ENCODE measurements at regions not wholly inside any gene's neighbourhood (a gene's known extent, or its start where the extent isn't known, plus 50 kb on each side); places are given as distances from the start of the nearest gene placed in this dataset.
"Not testable (repeated sequence)": the region's sequence is repeated elsewhere in the genome, so short reads cannot be mapped to it uniquely, and the experiment has no call there.

DNA sequence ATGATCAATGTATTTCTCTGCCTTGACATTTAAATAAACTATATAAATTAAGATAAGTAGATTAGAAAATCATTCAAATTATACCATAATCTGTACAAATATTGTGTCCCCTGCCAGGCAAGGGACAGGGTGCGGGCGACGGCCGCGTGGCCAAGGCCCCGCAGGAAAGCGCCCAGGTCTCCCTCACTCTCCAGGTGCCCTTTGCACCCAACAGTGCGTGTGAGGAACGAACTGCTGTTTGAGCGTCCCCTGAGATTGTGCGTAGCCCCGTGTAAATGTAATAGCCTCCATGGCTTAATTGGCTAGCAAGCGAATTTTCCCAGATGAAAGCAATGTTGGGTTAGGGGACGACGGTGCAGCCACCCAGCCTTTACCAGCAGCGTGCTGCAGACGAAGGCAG, 161.4 kb downstream of the SYT15 start:
- not testable (repeated sequence) for DNase-seq

DNA sequence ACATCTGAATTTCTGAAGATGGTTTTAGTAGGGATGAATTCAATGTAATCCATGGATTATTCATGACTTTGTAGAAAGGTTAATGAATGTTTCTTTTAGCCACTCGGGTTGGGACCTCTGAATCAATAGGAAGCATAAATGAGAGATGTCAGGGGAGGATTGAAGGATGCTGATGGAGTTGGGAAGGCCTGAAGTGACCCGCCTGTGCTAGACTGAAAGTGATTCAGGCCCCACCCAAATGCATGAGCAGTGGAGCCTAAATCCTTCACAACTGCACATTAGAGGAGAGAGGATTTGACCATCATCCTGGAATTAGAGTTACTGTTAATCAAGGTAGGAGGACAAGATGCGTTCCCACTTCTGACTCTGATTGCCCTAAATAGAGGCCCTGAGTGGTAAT, 162.2 kb upstream of the PTPN20 start:
- DNase-seq = not testable (repeated sequence)

DNA sequence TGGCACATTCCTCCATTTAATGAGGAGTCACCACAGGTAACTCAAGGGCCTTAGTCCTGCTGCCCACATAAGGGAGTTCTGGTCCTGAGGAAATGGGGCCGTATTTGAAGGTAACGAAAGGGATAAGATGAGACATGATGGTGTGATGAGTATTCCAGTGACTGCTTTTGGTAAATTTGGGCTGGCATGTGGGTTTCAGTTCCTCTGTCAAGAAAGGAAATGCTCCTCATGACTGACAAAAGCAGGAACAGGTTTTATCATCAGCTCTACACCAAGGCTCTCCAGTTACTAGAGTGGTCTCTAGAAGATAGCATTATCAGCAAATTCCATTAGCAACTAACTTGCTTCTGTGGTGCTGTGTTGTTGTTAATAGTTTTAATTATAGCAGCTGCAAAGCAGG, 161.8 kb upstream of the PTPN20 start:
- DNase-seq = not testable (repeated sequence)

DNA sequence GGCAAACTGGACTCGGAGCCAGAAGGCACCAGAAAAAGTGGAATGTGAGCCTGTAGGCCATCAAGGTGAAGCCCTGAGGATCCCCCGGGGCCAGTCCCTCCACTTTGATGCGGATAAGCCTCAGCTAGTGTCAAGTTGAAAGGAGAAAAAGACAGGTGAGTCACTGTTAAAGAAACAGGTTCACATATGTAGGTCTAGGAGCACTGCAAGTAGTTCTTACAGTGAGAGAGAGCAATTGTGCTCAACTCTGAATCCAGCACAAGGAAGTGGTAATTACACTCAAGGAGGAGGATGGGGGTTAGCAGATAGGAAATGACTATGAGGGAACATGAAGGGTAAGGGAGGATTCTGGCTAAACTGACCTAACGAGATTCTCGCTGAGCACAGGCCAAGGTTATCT, 157.5 kb upstream of the PTPN20 start:
- not testable (repeated sequence) for DNase-seq

DNA sequence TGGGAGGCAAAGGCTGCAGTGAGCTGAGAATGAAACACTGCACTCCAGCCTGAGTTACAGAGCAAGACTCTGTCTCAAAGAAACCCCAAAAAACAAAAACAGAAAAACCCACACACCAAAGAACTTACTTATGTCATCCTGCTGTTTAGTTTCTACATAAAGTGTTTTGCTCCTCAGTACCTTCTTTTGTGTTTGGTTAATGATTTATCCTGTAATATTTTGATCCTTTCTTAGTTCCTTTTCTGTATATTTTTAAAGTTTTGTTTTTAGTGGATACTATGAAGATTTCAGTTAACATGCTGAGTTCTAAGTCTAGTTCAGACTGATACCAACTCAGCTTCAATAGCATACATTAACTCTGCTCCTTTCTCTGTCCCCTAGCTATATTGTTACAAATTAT, 149.8 kb upstream of the PTPN20 start:
- DNase-seq = not testable (repeated sequence)

DNA sequence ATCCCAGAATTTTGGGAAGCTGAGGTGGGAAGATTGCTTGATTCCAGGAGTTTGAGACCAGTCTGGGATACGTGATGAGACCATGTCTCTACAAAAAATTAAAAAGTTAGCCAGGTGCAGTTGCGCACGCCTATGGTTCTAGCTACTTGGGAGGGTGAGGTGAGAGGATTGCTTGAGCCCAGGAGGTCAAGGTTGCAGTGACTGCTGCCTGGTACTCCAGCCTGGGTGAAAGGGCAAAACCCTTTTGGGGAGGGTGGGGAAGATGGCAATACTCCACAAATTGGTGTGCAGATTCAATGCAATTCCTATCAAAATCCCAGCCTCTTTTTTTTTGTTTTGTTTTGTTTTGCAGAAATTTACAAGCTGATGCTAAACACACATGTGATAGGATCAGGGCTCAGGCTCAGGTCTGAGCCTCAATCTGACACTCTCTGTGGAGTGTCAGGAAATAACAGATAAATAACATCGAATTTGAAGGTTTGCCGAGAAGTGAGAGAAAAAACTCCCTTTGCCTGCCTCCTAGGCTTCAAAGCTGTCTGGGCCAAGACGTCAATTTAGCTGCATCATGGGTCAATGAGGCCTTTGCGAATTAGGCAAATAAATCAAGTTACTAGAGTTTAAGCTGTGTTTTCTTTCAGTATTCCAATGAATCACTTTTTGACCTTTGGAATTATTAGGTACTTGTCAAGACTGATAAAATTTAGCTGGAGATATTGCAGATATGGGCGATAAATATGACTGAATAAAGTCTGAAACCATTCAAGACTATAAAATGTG, 142.5 kb upstream of the PTPN20 start:
- DNase-seq = not testable (repeated sequence)

DNA sequence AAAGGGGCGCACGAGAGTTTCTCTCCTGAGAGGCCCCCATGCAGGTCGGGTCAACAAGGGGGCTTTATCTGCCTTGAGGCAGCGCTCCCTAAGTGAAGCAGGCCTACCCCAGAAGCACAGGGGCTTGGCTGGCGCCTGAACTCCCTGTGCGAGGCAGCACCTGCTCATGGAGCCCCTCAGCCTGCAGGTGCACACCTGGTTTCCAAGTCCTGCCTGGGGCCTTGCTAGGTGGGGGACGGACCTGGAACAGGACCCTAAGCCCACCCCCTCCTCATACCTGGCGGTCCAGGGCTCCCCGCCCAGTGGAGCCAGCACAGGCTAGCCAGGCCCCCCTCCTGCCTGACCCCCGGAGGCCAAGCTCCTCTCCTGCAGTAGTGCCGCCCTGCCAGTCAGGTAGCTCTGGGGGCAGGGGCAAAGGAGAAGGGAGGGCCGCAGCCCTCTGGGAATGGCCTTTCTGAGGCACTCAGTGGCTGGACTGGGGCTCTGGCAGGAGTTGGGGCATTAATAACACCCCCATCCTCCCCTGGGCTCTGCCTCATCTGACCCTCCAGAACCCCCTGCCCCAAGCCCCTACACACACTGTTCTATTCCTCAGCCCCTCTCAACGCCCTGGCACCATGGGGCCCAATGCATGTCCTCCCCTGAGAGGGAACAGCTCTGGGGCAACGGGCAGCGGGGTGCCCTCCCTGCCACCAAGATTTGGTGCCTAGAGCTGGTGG, 137.9 kb upstream of the PTPN20 start:
- DNase-seq = not testable (repeated sequence)

DNA sequence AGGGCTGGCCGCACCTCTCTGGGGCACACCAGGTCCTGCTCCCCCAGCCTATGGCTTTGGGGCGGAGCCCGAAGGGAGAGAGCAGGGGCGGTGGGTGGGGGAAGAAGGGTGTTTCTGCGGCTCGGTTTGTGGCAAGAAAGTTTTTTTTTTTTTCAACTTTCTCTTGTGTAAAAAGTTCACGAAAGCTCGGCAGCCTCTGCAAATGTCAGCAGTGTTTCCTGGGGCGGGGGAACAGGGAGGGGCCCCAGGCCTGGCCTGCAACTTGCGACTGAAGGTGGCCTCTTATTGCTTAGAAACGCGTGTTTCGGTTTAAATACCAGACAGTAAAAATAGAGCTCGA, 137.4 kb upstream of the PTPN20 start:
- not testable (repeated sequence) for DNase-seq

DNA sequence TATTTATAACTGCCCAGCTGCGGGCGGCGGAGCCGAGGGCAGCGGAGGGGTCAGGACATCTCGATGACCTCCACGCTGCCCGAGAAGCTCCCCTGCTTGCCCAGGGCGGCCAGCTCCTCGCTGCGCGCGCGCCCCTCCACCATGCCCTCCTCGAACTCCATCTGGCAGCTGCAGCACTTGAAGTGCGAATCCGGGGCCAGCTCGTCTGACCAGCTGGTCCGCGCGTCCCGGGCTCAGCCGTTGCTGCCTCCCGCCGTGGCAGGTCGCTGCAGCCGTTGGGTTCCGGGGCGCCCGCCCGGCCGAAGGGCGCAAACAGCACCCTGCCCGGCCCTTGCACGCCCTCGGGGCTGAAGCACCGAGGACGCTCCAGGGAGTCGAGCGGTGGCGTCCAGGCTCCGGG, 136.9 kb upstream of the PTPN20 start:
- DNase-seq = not testable (repeated sequence)

DNA sequence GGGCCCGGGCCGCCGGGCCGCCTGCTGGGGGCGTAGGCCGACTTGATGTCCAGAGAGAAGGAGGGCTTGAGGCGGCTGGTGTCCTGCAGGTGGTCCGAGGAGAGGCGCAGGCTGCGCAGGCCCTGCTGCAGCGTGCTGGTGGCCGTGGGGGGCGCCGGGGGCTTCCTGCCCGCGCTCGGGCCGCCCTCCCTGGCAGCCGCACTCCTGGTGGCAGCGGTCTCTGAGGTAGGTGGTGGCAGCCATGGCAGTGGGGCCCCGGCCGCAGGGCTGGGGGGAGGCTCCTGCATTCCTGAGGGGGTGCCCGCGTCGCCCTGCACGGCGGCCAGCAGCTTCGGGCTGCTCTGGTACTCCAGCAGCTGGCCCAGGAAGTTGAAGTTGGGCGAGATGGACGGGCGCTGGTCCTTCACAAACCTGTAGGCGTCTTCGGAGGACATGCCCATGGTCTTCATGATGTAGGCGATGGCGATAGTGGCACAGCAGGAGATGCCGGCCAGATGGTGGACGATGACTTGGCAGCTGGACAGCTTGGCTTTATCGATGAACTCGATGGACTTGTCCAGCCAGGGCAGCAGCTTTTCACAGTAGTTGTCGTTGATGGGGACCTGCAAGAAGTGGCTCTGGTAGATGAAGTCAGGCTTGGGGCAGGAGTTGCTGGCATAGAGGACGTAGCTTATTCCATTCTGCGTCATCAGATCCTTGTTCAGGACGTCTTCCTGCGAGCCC, 136.1 kb upstream of the PTPN20 start:
- DNase-seq = not testable (repeated sequence)

DNA sequence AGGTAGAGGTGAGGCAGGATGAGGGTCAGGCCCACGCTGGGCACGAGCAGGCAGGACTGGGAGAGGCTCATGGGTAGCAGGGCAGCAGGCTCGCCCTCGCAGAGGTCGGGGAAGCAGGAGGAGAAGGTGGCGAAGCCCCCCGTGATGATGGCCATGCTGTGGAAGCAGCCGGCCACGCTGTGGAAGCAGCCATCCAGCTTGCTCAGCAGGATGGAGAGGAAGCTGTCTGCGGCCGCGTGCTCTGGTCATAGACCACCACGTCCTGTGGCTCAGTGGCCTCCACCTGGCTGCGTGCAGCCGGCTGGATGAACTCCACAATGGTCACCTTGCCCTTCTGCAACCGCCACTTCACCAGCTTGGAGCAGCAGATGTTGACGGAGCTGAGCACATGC, 135.6 kb upstream of the PTPN20 start:
- DNase-seq = not testable (repeated sequence)

DNA sequence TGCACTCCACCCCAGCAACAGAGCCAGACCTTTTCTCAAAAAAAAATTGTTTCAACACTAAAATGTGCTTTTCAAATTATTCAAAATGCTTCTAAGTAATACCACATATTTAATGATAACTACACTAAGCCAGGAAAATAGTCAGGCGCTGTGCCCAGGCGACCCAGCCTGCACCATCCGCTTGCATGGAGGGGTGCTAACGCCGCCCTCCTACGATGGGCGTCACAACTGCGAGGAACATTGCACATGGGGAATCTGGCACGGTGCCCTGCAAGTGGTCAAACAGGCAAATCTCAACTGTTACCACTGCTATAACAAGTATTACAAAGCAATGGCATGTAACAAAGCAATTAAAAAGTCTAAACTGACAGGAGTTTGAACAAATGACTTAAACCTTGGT, 131.7 kb upstream of the PTPN20 start:
- not testable (repeated sequence) for DNase-seq

DNA sequence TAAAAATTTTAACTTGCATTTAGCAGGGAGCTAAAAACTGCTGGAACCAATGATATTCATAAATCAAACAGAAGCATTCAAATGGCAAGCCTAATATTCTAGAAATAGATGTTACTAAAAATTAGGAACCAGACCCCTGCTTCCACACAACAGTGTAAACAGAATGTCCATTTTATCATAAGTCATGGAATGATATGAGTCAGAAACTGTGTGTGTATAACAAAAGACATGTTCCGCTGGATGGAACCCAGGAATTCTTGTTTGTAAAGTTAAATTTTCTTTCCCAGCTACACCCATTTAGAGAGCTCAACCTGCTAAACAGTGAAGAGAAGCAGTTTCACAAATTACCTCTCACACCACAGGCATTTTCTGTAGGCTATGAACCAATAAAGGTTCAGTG, 131.1 kb upstream of the PTPN20 start:
- DNase-seq = not testable (repeated sequence)

DNA sequence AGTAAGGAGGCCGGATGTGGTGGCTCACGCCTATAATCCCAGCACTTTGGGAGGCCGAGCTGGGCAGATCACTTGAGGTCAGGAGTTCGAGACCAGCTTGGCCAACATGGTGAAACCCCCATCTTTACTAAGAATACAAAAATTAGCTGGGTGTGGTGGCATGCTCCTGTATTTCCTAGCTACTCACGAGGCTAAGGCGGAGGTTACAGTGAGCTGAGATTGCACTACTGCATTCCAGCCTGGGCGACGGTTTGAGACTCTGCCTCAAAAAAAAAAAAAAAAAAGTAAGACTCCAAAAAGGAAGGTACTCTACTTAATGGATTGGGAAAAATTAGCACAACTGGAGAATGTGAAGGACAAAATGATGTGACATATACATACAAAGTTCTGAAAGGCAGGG, 130.2 kb upstream of the PTPN20 start:
- not testable (repeated sequence) for DNase-seq

DNA sequence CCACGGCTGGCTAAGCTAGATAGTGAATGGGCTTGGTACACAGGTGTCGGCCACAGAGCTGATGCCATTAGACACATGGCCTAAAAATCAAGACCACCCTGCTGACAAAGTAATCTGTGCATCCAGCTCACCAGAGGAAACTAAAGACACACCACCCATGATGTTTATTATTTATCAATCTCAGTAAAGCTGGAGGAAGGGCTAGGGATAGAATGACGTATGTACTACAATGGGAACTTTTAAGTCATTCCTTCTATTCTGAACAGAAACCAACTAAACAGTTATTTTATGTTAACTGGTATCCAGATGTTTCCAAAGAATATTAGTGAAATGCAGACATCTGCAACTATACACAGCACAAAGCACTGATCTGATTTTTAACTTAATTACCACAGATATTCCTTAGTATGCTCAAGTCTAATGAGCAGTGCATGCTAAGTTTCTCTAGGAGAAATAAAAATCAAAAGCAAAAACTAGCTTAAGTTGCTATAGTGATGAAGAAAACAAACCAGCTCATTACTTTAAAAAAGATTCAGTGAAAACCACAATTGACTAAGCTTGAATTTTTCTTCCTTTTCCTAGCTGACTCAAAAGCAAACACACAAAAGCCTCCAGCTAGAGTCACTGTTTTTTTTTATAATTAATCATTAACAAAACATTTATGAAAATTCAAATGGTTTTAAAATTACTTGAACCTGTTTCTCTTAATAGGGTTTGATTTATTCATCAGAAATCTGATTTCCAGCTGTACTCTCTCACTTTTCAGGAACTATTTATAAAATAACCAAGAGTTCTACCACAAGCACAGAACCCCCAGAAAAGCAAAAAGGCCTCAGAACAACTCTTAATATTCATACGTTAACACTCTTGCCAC, 129.0 kb upstream of the PTPN20 start:
- DNase-seq = not testable (repeated sequence)

DNA sequence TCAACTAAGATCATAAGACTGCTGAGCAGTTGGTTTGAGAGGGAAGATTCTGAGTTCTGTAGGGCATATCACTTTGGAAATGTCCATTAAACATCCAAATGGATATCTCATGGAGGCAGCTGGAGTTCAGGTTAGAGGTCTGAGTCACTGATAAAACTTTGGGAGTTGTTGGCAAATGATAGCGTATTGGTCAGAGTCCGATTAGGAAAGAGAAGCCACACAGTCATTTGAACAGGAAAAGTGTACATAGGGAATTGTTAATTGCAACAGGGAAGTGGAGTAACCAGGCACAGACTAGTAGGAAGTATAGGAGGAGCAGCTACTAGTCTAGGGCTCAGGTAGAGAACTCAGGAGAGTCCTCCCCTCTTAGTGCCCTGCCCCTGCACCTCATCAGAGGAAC, 126.6 kb upstream of the PTPN20 start:
- DNase-seq = not testable (repeated sequence)

DNA sequence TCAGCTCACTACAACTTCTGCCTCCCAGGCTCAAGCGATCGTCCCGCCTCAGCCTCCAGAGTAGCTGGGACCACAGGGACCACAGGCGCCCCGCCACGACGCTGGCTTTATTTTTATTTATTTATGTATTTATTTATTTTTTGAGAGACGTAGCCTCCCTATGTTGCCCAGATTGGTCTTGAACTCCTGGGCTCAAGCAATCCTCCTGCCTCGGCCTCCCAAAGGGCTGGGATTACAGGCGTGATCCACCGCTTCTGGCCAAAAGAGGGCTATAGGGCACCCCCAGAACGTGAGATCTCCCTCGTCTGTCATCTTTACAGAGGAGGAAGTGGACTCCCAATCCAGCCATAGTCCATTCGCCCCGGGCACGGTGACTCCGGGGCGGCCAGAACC, 125.1 kb upstream of the PTPN20 start:
- DNase-seq = not testable (repeated sequence)

DNA sequence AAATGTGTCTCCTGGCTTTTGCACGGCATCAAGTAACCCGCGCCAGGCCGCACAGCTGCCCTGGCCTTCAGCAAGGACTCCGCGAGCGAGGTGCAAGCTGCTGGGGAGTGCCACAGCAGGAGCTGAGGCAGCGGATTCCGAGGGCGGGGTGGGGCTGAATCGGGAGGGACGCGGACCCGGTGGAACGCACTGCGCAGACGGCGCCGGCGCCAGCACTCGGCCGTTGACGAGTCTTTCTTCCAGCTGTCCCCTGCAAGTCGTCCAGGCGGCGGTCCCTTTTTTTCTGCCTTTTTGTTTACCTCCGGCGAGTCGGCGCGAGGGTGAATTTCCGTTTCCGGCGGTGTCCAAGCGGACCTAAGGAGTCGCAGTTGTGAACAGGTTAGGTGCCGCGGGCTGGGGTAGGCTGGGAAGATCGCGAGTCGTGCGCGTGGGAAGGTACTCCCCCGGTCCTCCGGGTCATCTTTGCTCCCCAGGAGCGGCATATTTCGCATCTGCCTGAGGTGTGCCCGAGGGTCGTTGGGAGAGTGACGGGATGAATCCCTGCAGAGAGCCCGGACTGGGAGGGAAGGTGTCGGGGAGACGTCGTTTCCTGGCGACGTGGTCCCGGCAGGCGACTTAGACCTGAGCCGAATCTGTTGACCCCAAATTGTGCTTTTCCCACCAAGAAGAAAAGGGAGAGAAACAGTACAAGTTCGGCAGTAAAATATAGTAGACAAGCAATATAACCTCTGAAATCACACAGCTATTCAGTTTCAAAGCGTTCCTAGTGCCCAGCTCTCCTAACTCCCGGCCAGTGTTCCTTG, 124.5 kb upstream of the PTPN20 start:
- peak in 42 of 51 donors; percentile 2 to 84 (median 46) for DNase-seq

DNA sequence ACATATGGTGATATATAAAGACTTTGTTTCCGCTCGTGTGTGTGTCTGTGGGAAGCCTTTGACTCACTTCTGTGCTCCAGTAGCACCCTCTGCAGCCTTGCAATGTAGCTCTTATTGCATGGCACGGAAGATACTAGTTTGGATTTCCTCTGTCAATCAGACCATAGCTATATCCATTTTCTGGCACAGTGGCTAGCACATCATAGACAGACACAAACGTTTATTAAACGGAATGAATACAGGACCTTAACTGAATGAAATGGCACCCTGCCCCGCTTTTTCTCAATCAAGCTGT, 124.0 kb upstream of the PTPN20 start:
- DNase-seq = peak in 22 of 51 donors; percentile 3 to 65 (median 36)

DNA sequence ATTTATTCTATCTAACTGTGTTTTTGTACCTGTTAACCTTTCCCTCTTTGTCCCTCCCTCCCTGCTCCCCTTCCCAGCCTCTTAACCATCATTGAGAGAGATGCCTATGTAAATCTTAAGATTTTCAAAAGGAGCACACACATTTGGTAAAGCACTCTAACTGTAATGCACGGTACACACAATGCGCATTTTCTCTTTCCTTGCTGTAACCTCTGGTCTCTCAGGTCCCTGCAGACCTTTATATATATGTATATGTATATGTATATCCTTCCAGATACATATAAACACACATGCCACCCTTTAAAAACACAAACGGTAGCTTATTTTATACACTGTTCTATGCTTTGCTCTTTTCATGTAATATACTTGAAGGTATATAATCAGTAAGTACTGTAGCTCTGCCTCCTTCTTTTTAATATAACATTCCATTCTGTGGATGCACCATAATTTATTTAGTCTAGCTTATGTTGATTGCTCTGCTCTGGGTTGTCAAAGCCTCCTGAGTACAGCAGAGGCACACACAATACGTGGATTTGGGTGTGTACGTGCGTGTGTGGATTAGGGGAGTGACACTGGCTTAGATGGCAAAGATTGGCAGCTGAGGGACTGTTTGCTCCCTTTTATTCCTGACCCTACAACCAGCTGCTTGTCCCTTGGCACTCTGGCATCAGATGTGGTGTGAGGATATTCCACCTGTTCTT, 118.4 kb upstream of the PTPN20 start:
- not testable (repeated sequence) for DNase-seq
